ENCODE measurements at regions not wholly inside any gene's neighbourhood (a gene's known extent, or its start where the extent isn't known, plus 50 kb on each side); places are given as distances from the start of the nearest gene placed in this dataset.

DNA sequence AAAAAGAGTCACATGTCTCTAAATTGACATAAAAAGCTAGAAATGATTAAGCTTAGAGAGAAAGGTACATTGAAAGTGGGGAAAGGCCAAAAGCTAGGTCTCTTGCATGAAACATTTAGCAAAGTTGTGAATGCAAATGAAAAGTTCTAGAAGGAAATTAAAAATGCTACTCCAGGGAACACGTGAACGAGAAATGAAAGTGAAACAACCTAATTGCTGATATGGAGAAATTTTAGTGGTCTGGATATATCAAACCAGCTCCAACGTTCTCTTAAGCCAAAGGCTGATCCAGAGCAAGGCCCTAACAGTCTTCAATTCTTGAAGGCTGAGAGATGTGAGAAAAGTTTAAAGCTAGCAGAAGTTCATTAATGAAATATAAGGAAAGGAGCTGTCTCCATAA, 419.8 kb downstream of the SLITRK6 start:
- TF ChIP-seq, protein P1, sequence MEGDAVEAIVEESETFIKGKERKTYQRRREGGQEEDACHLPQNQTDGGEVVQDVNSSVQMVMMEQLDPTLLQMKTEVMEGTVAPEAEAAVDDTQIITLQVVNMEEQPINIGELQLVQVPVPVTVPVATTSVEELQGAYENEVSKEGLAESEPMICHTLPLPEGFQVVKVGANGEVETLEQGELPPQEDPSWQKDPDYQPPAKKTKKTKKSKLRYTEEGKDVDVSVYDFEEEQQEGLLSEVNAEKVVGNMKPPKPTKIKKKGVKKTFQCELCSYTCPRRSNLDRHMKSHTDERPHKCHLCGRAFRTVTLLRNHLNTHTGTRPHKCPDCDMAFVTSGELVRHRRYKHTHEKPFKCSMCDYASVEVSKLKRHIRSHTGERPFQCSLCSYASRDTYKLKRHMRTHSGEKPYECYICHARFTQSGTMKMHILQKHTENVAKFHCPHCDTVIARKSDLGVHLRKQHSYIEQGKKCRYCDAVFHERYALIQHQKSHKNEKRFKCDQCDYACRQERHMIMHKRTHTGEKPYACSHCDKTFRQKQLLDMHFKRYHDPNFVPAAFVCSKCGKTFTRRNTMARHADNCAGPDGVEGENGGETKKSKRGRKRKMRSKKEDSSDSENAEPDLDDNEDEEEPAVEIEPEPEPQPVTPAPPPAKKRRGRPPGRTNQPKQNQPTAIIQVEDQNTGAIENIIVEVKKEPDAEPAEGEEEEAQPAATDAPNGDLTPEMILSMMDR (IDR thresholded peaks at IDR 0.05; ENCODE audit: low read depth, low read length, poor library complexity, severe bottlenecking), result no peak
- no peak for TF ChIP-seq EZH2phosphoT487 (IDR thresholded peaks at IDR 0.05; ENCODE audit: borderline replicate concordance, low read length)

Measured in DOHH2 (cell line).